Endodermal cell (in vitro differentiated cells): ENCODE measurements at regions not wholly inside any gene's neighbourhood (a gene's known extent, or its start where the extent isn't known, plus 50 kb on each side); places are given as distances from the start of the nearest gene placed in this dataset.

Experiments used
- DNase-seq: peaks from one replicate; pipeline ENCODE4 v3.0.0-alpha.2; 2017
- H3K27ac ChIP-seq: 2 replicates; pipeline ENCODE4 v1.5.1; 2013; ENCODE audit warnings: mild to moderate bottlenecking, low read depth, low read length, moderate library complexity
- H3K27me3 ChIP-seq: 2 replicates; pipeline ENCODE4 v1.6.1; 2013; ENCODE audit warnings: mild to moderate bottlenecking, low read length, moderate library complexity; ENCODE audit not compliant: insufficient read depth, control insufficient read depth, poor library complexity, severe bottlenecking
- H3K36me3 ChIP-seq: 2 replicates; pipeline ENCODE4 v1.7.0; 2013; ENCODE audit warnings: mild to moderate bottlenecking, low read length, moderate library complexity; ENCODE audit not compliant: control insufficient read depth, insufficient read depth
- H3K4me1 ChIP-seq: one replicate; pipeline ENCODE4 v1.7.0; 2013; ENCODE audit warnings: low read length; ENCODE audit not compliant: control insufficient read depth, insufficient read depth
- H3K4me3 ChIP-seq: 2 replicates; pipeline ENCODE4 v1.5.1; 2013; ENCODE audit warnings: mild to moderate bottlenecking, low read length, moderate library complexity
- H3K9ac ChIP-seq: 2 replicates; pipeline ENCODE4 v1.6.1; 2013; ENCODE audit warnings: mild to moderate bottlenecking, low read length, moderate library complexity; ENCODE audit not compliant: poor library complexity, severe bottlenecking; ENCODE audit errors: extremely low read depth
- H3K9me3 ChIP-seq: 2 replicates; pipeline ENCODE4 v1.6.1; 2013; ENCODE audit warnings: mild to moderate bottlenecking, low read length, moderate library complexity; ENCODE audit not compliant: control insufficient read depth
- H3K27ac Mint-ChIP-seq: 2 replicates; pipeline ENCODE4 v1.8.0; 2020; ENCODE audit warnings: mixed read lengths
- H3K27me3 Mint-ChIP-seq: 2 replicates; pipeline ENCODE4 v1.8.0; 2021; ENCODE audit warnings: mild to moderate bottlenecking, mixed read lengths; ENCODE audit not compliant: insufficient read depth
- H3K36me3 Mint-ChIP-seq: 2 replicates; pipeline ENCODE4 v1.8.0; 2020; ENCODE audit warnings: low read depth, mixed read lengths
- H3K4me1 Mint-ChIP-seq: 2 replicates; pipeline ENCODE4 v1.8.0; 2020; ENCODE audit warnings: mixed read lengths
- H3K4me3 Mint-ChIP-seq: 2 replicates; pipeline ENCODE4 v1.8.0; 2020; ENCODE audit warnings: mild to moderate bottlenecking, moderate library complexity, mixed read lengths
- H3K9me3 Mint-ChIP-seq: 2 replicates; pipeline ENCODE4 v1.8.0; 2020; ENCODE audit warnings: mild to moderate bottlenecking, mixed read lengths
- WGBS, 2 experiments: methylation state at CpG; one replicate each; pipeline versions ENCODE4 v1.1.5 to v1.1.7; 2013; ENCODE audit warnings: missing lambda C conversion rate in 2 of 2, mixed read lengths in 1 of 2; ENCODE audit not compliant: insufficient coverage in 1 of 2, insufficient read length in 1 of 2; 5-methylcytosine and 5-hydroxymethylcytosine counted together
- TF ChIP-seq, protein P1 (sequence below): fragments of 200-600 bp; sonication (generic); conservative IDR thresholded peaks from 2 replicates; pipeline ENCODE4 v1.5.0; 2021; ENCODE audit warnings: antibody characterized with exemption, mild to moderate bottlenecking

GRCh38 chr3:94459167-94459566 is 396.3 kb downstream of the NSUN3 start:
- peaks cover 19% of the 10 kb centered on the region for H3K4me1 Mint-ChIP-seq
- TF ChIP-seq, protein P1, sequence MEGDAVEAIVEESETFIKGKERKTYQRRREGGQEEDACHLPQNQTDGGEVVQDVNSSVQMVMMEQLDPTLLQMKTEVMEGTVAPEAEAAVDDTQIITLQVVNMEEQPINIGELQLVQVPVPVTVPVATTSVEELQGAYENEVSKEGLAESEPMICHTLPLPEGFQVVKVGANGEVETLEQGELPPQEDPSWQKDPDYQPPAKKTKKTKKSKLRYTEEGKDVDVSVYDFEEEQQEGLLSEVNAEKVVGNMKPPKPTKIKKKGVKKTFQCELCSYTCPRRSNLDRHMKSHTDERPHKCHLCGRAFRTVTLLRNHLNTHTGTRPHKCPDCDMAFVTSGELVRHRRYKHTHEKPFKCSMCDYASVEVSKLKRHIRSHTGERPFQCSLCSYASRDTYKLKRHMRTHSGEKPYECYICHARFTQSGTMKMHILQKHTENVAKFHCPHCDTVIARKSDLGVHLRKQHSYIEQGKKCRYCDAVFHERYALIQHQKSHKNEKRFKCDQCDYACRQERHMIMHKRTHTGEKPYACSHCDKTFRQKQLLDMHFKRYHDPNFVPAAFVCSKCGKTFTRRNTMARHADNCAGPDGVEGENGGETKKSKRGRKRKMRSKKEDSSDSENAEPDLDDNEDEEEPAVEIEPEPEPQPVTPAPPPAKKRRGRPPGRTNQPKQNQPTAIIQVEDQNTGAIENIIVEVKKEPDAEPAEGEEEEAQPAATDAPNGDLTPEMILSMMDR: no peak
- no peaks in the 10 kb centered on the region for H3K36me3 Mint-ChIP-seq

DNA sequence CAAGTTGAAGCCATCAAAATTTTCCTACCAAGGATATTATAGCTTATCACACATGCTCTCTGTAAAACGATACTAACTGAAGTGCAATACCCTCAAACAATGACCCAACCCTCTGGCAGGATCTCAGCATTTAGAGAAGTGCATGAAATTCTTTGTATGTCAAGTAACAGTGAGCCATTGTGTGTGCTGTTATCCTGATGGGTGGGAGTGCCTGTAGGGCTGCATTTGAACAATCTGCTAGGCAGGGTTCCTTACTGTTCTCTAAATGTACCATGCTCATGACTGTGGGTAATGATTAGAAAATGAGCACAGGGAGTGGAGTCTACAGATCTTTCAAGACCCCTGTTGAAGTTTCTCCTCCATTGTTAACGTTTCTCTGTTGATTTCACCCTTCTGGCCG is 398.1 kb downstream of the NSUN3 start:
- H3K9ac ChIP-seq: no peak overlapping the region
- 82% methylated on average over 3 of the region's 3 CpGs; no CpG with 5 or more reads in 1 of the 2 experiments for WGBS, 2 experiments
- H3K27ac ChIP-seq: no peak overlapping the region
- H3K27me3 ChIP-seq: no peaks in the 10 kb centered on the region
- H3K27ac Mint-ChIP-seq: no peak overlapping the region
- TF ChIP-seq, protein P1: no peak
- no peak for DNase-seq
- no peaks in the 10 kb centered on the region for H3K36me3 ChIP-seq
- H3K9me3 ChIP-seq: no peaks in the 10 kb centered on the region
- no peaks in the 10 kb centered on the region for H3K9me3 Mint-ChIP-seq
- H3K4me1 ChIP-seq: peaks cover 15% of the 10 kb centered on the region
- H3K36me3 Mint-ChIP-seq: no peaks in the 10 kb centered on the region
- H3K27me3 Mint-ChIP-seq: no peaks in the 10 kb centered on the region
- H3K4me3 ChIP-seq: no peak overlapping the region
- no peak overlapping the region for H3K4me3 Mint-ChIP-seq
- peaks cover 19% of the 10 kb centered on the region for H3K4me1 Mint-ChIP-seq

More at GRCh38 chr3:94459167-94459566, 396.3 kb downstream of the NSUN3 start:
- Mint-ChIP-seq H3K4me3 (no peak overlapping the region), H3K27ac (no peak overlapping the region), H3K9me3 (no peaks in the 10 kb centered on the region), H3K27me3 (no peaks in the 10 kb centered on the region)
- H3K36me3 ChIP-seq: no peaks in the 10 kb centered on the region
- no peak for DNase-seq
- H3K27me3 ChIP-seq: no peaks in the 10 kb centered on the region
- H3K9me3 ChIP-seq: no peaks in the 10 kb centered on the region
- no peak overlapping the region for H3K4me3 ChIP-seq
- no peak overlapping the region for H3K27ac ChIP-seq
- 82 to 100% methylated on average over 1 of the region's 1 CpG for WGBS, 2 experiments
- H3K4me1 ChIP-seq: peaks cover 15% of the 10 kb centered on the region
- H3K9ac ChIP-seq: no peak overlapping the region

GRCh38 chr3:94462931-94463330 is 400.1 kb downstream of the NSUN3 start:
- TF ChIP-seq, protein P1: no peak
- H3K9ac ChIP-seq: no peak overlapping the region
- H3K36me3 Mint-ChIP-seq: no peaks in the 10 kb centered on the region
- H3K4me3 ChIP-seq: no peak overlapping the region
- 89 to 95% methylated on average over 2 of the region's 2 CpGs for WGBS, 2 experiments
- H3K27me3 Mint-ChIP-seq: no peaks in the 10 kb centered on the region
- H3K36me3 ChIP-seq: no peaks in the 10 kb centered on the region
- H3K4me3 Mint-ChIP-seq: no peak overlapping the region
- H3K27ac ChIP-seq: no peak overlapping the region
- no peaks in the 10 kb centered on the region for H3K27me3 ChIP-seq
- no peaks in the 10 kb centered on the region for H3K9me3 Mint-ChIP-seq
- no peaks in the 10 kb centered on the region for H3K9me3 ChIP-seq
- DNase-seq: no peak
- H3K27ac Mint-ChIP-seq: no peak overlapping the region
- H3K4me1 ChIP-seq: peaks cover 15% of the 10 kb centered on the region
- peaks cover 17% of the 10 kb centered on the region for H3K4me1 Mint-ChIP-seq
